Endothelial cell of umbilical vein (primary cell): ENCODE measurements at regions not wholly inside any gene's neighbourhood (a gene's known extent, or its start where the extent isn't known, plus 50 kb on each side); places are given as distances from the start of the nearest gene placed in this dataset.

Experiments used
- BruUV-seq: library from RNA; stranded (reverse); fragments of 400-500 nt; replicated peaks from 2 replicates; lab custom pipeline; 2021; lab: Mats Ljungman, UMichigan
- CTCF ChIA-PET: fragments of 300-600, 350-600 bp; sonication (Branson Sonifier 250); formaldehyde crosslinking; loops from one replicate; lab custom pipeline; 2021; ENCODE audit warnings: antibody characterized with exemption, inconsistent platforms; lab: Charles Lee
- POLR2A ChIA-PET: fragments of 300-600, 350-600 bp; sonication (Branson Sonifier 250); formaldehyde crosslinking; loops from one replicate; lab custom pipeline; 2021; ENCODE audit warnings: antibody characterized with exemption, inconsistent platforms; lab: Charles Lee
- DNase-seq: peaks from one replicate; pipeline ENCODE4 v3.0.0-alpha.2; 2011; ENCODE audit warnings: low read depth, low spot score
- FAIRE-seq: peaks from 2 replicates; lab custom pipeline; 2011; peaks lifted over from hg19 to GRCh38; lab: Jason Lieb, UNC
- H2AFZ ChIP-seq: 2 replicates; pipeline ENCODE4 v1.6.0; 2012; ENCODE audit warnings: low read depth, low read length, control low read depth, inconsistent platforms
- H3K27ac ChIP-seq: 2 replicates; pipeline ENCODE4 v1.5.1; 2011; ENCODE audit warnings: low read depth, mild to moderate bottlenecking, control low read depth, low read length, moderate library complexity; ENCODE audit not compliant: insufficient read depth
- H3K27me3 ChIP-seq, 2 experiments: 2 replicates each; pipeline versions ENCODE4 v1.6.0 to v1.6.1; 2011; ENCODE audit warnings: low read length in 2 of 2, mixed read lengths in 1 of 2; ENCODE audit not compliant: control insufficient read depth in 2 of 2, insufficient read depth in 2 of 2
- H3K36me3 ChIP-seq, 2 experiments: 2 replicates in 1 of 2; 3 replicates in 1 of 2; pipeline ENCODE4 v1.5.1; 2011; ENCODE audit warnings: low read length in 2 of 2, mild to moderate bottlenecking in 1 of 2, moderate library complexity in 1 of 2; ENCODE audit not compliant: control insufficient read depth in 2 of 2, insufficient read depth in 2 of 2; ENCODE audit errors: extremely low read depth in 1 of 2
- H3K4me1 ChIP-seq: 3 replicates; pipeline ENCODE4 v1.5.1; 2011; ENCODE audit warnings: mild to moderate bottlenecking, low read length; ENCODE audit not compliant: control insufficient read depth, insufficient read depth; ENCODE audit errors: extremely low read depth
- H3K4me2 ChIP-seq: 2 replicates; pipeline ENCODE4 v1.6.1; 2011; ENCODE audit warnings: low read length, control low read depth, mixed read lengths; ENCODE audit not compliant: insufficient read depth
- H3K4me3 ChIP-seq, 3 experiments: fragments of 200-600 bp in 1 of 3; sonication (generic), shearing (Covaris generic) in 1 of 3; replicated peaks in 1 of 3; 2 replicates each; pipeline ENCODE4 v1.5.1; 2011 to 2016; ENCODE audit warnings: control low read depth in 3 of 3, low read length in 3 of 3, mild to moderate bottlenecking in 2 of 3, inconsistent platforms in 1 of 3, low read depth in 1 of 3, moderate library complexity in 1 of 3; ENCODE audit not compliant: insufficient read depth in 1 of 3
- H3K79me2 ChIP-seq: 2 replicates; pipeline ENCODE4 v1.6.0; 2012; ENCODE audit warnings: low read length, inconsistent platforms; ENCODE audit not compliant: control insufficient read depth, insufficient read depth
- H3K9ac ChIP-seq: replicated peaks from 2 replicates; pipeline ENCODE3; 2011; ENCODE audit warnings: low read length, control low read depth; ENCODE audit not compliant: insufficient read depth; ENCODE audit errors: extremely low read depth
- H3K9me1 ChIP-seq: replicated peaks from 3 replicates; pipeline ENCODE4 v1.6.0; 2011; ENCODE audit warnings: mild to moderate bottlenecking, low read length; ENCODE audit not compliant: control insufficient read depth, insufficient read depth; ENCODE audit errors: extremely low read depth
- H3K9me3 ChIP-seq: replicated peaks from 2 replicates; pipeline ENCODE4 v1.5.1; 2012; ENCODE audit warnings: low read length, inconsistent platforms; ENCODE audit not compliant: control insufficient read depth, insufficient read depth
- H4K20me1 ChIP-seq: replicated peaks from 2 replicates; pipeline ENCODE3; 2011; ENCODE audit warnings: mild to moderate bottlenecking, low read length; ENCODE audit not compliant: control insufficient read depth, insufficient read depth; ENCODE audit errors: extremely low read depth
- CTCF ChIP-seq, 2 donors: IDR thresholded peaks; 1 replicate in 1 of 2; 2 replicates in 1 of 2; pipeline ENCODE4 v1.5.1; 2011; ENCODE audit warnings: low read length in 2 of 2, mild to moderate bottlenecking in 2 of 2, moderate library complexity in 2 of 2, control low read depth in 1 of 2, inconsistent platforms in 1 of 2, low read depth in 1 of 2; ENCODE audit not compliant: insufficient read depth in 1 of 2; ENCODE audit errors: extremely low read depth in 1 of 2
- EZH2 ChIP-seq: IDR thresholded peaks from 2 replicates; pipeline ENCODE4 v1.6.1; 2012; ENCODE audit warnings: borderline replicate concordance, low read depth, mild to moderate bottlenecking, moderate library complexity, low read length, inconsistent platforms; ENCODE audit not compliant: severe bottlenecking
- FOS ChIP-seq: IDR thresholded peaks from 2 replicates; pipeline ENCODE4 v1.6.1; 2011; ENCODE audit warnings: mild to moderate bottlenecking, low read length, moderate library complexity, borderline replicate concordance; ENCODE audit not compliant: insufficient read depth
- GATA2 ChIP-seq: IDR thresholded peaks from 2 replicates; pipeline ENCODE4 v1.7.0; 2011; ENCODE audit warnings: low read depth, mild to moderate bottlenecking, moderate library complexity, mixed read lengths, low read length; ENCODE audit not compliant: insufficient read length, insufficient read depth
- JUN ChIP-seq: IDR thresholded peaks from 2 replicates; pipeline ENCODE4 v1.6.1; 2011; ENCODE audit warnings: borderline replicate concordance, low read depth; ENCODE audit not compliant: insufficient read length, insufficient read depth
- POLR2A ChIP-seq: IDR thresholded peaks from 2 replicates; pipeline ENCODE4 v1.6.1; 2012; ENCODE audit warnings: low read depth, mild to moderate bottlenecking, control low read depth, low read length
- POLR2AphosphoS5 ChIP-seq: IDR thresholded peaks from 2 replicates; pipeline ENCODE4 v1.6.1; 2012; ENCODE audit warnings: low read depth, mild to moderate bottlenecking, control low read depth, low read length, moderate library complexity; ENCODE audit not compliant: insufficient read depth
- dilution Hi-C: fragments of 300-500 bp; cut with MboI; formaldehyde crosslinking; loops from one replicate; pipeline ENCODE4 v1.15.0; 2019; ENCODE audit warnings: low sequenced_read_pairs; ENCODE audit not compliant: extremely low pct_ligation_motif_present
- intact Hi-C: fragments of 100-400 bp; cut with micrococcal nuclease; formaldehyde crosslinking; loops from one replicate; pipeline ENCODE4 v1.10.0; 2022

GRCh38 chr3:161999846-162000245, 503.2 kb downstream of the OTOL1 start:
- FAIRE-seq (no peak), DNase-seq (no peak)
- Histone ChIP-seq H2AFZ (no peak overlapping the region), H3K9me1 (no peaks in the 10 kb centered on the region), H3K27me3 (no peaks in the 10 kb centered on the region), H3K9me3 (peaks cover 2% of the 10 kb centered on the region), H3K79me2 (no peaks in the 10 kb centered on the region), H3K9ac (no peak overlapping the region), H3K27ac (no peak overlapping the region), H3K4me2 (no peak overlapping the region), H3K36me3 (no peaks in the 10 kb centered on the region), H3K4me3 (no peak overlapping the region), H3K4me1 (no peaks in the 10 kb centered on the region), H4K20me1 (no peaks in the 10 kb centered on the region)
- intact Hi-C loops (no loop called here), dilution Hi-C loops (no loop called here)
- ChIA-PET POLR2A (no interaction called here), CTCF (no interaction called here)
- BruUV-seq, result no TSS peak
- no peak for TF ChIP-seq EZH2

- H3K9ac ChIP-seq, result no peak overlapping the region
- no peak overlapping the region for H2AFZ ChIP-seq
- H3K27me3 ChIP-seq, result no peaks in the 10 kb centered on the region
- H3K79me2 ChIP-seq, result no peaks in the 10 kb centered on the region
- FAIRE-seq (no peak), DNase-seq (no peak)
- dilution Hi-C loops (no loop called here), intact Hi-C loops (no loop called here)
- ChIA-PET CTCF (no interaction called here), POLR2A (no interaction called here)
- peaks cover 2% of the 10 kb centered on the region for H3K9me3 ChIP-seq
- no peak overlapping the region for H3K4me3 ChIP-seq
- H3K36me3 ChIP-seq, result no peaks in the 10 kb centered on the region
- TF ChIP-seq GATA2 (no peak), POLR2A (no peak), FOS (no peak), POLR2AphosphoS5 (no peak), JUN (no peak), CTCF (IDR thresholded peaks at IDR 0.05; ENCODE audit: extremely low read depth in 1 of 2, insufficient read depth in 1 of 2, low read depth in 1 of 2, low read length in 2 of 2) (no peak)
- H3K9me1 ChIP-seq, result no peaks in the 10 kb centered on the region
- no TSS peak for BruUV-seq
- no peak overlapping the region for H3K4me2 ChIP-seq
- no peaks in the 10 kb centered on the region for H3K4me1 ChIP-seq
- H4K20me1 ChIP-seq, result no peaks in the 10 kb centered on the region
- H3K27ac ChIP-seq, result no peak overlapping the region
These were observed 511.1 kb downstream of the OTOL1 start for GRCh38 chr3:162007722-162008121.
